ENCODE measurements at regions not wholly inside any gene's neighbourhood (a gene's known extent, or its start where the extent isn't known, plus 50 kb on each side); places are given as distances from the start of the nearest gene placed in this dataset.

DNA sequence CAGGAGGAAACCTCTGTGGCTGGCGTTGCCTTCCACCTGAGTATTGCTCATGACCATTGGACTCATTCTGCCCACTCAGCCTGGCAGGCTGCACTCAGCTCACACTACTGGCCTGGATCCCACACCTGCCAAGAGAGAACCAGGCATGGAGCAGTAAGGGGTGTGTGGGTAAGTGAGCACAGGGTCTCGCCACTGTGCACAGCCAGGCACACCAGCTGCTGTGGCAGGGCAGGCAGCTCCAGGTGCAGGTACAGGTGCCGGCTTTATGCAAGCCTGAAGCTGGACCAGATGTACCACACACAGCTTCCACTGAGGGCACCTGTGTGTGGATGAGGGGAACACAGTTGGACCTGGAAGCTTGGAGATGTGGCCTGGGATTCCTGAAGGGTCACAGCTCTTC, 295.2 kb upstream of the SNX7 start:
- intact Hi-C loops (cut with DNase I): no loop called here
- DNase-seq (no peak), ATAC-seq (peak; percentile 17)
- H3K4me3 ChIP-seq: no peak overlapping the region
- TF ChIP-seq CTCF (IDR thresholded peaks at IDR 0.05): no peak
- no peaks in the 10 kb centered on the region for H3K36me3 ChIP-seq
- no peaks in the 10 kb centered on the region for H3K27me3 ChIP-seq
- no peak overlapping the region for H3K27ac ChIP-seq
- no peaks in the 10 kb centered on the region for H3K4me1 ChIP-seq
- no peaks in the 10 kb centered on the region for H3K9me3 ChIP-seq

- H3K27ac ChIP-seq: no peak overlapping the region
- DNase-seq (no peak), ATAC-seq (no peak)
- no peaks in the 10 kb centered on the region for H3K9me3 ChIP-seq
- no peak for TF ChIP-seq CTCF (IDR thresholded peaks at IDR 0.05)
- no peak overlapping the region for H3K4me3 ChIP-seq
- H3K4me1 ChIP-seq: no peaks in the 10 kb centered on the region
- intact Hi-C loops (cut with DNase I): no loop called here
- H3K36me3 ChIP-seq: no peaks in the 10 kb centered on the region
- H3K27me3 ChIP-seq: no peaks in the 10 kb centered on the region
Observed at GRCh38 chr1:98364544-98364943, 297.0 kb upstream of the SNX7 start.

- H3K9me3 ChIP-seq: no peaks in the 10 kb centered on the region
- no peaks in the 10 kb centered on the region for H3K4me1 ChIP-seq
- H3K27ac ChIP-seq: no peak overlapping the region
- DNase-seq (no peak), ATAC-seq (no peak)
- no peak overlapping the region for H3K4me3 ChIP-seq
- intact Hi-C loops (cut with DNase I): no loop called here
- H3K27me3 ChIP-seq: no peaks in the 10 kb centered on the region
- no peaks in the 10 kb centered on the region for H3K36me3 ChIP-seq
- no peak for TF ChIP-seq CTCF (IDR thresholded peaks at IDR 0.05)
Observed at GRCh38 chr1:98360864-98361263, 300.7 kb upstream of the SNX7 start.

DNA sequence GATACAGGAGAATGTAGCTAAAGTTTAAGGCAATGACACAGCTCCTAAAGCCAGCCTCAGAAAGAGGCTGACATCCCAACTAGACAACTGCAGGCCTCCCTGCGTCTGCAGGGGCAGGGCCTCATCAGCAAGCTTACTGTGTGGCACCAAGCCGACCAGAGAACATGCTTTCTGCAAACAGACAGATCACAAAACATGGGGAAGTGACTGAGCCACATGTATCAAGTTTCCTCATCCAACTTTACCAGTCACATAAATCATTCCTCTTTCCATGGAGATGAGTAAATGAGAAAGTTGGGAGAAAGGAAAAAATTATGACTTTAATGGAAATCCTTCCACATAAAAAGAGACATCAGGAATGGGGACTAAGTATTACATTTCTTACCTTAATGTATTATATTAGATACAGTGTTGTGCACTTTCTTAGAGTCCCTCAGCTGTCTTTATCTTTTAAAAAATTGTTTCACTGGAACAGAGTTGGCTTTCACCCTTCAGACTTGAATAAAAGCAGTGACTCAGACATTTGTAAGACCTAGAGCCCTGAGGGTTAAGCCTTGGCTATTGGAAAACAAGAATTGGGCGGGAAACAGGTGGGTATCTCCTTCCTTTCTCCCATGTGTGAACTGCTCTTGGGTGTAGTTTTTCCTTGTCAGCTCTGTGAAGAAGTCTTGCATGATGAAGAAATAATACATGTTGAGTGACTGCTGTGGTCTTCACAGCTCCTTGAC, 305.7 kb upstream of the SNX7 start:
- no peak for TF ChIP-seq CTCF (IDR thresholded peaks at IDR 0.05)

DNA sequence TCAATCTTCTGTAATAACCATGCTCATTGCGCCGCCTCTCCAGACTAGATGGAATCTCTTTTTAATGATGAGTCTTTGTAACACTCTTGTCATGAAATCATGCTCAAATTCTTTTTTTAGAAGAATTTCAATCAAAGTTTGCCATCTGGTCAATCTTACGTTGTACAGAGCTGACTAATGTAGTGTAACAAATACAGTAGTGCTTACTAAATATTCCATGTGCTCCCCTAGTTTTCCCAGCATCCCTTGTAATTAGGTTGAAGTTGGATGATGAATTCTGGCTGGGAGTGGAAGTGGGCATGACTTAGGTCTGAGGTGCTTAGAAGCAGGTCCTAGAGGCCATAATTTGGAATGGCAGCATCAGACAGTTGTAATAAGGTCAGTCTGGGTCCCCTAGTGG, 309.1 kb upstream of the SNX7 start:
- no peaks in the 10 kb centered on the region for H3K4me1 ChIP-seq
- H3K27me3 ChIP-seq: no peaks in the 10 kb centered on the region
- ATAC-seq: no peak
- H3K27ac ChIP-seq: no peak overlapping the region
- no peaks in the 10 kb centered on the region for H3K9me3 ChIP-seq
- no peak overlapping the region for H3K4me3 ChIP-seq
- no peak for TF ChIP-seq CTCF (IDR thresholded peaks at IDR 0.05)
- intact Hi-C loops (cut with DNase I): no loop called here
- DNase-seq: no peak
- H3K36me3 ChIP-seq: no peaks in the 10 kb centered on the region

More for the DNA sequence above, 305.7 kb upstream of the SNX7 start:
- DNase-seq (no peak), ATAC-seq (no peak)
- Histone ChIP-seq H3K4me1 (no peaks in the 10 kb centered on the region), H3K36me3 (no peaks in the 10 kb centered on the region), H3K27me3 (no peaks in the 10 kb centered on the region), H3K27ac (no peak overlapping the region), H3K9me3 (no peaks in the 10 kb centered on the region), H3K4me3 (no peak overlapping the region)
- intact Hi-C loops (cut with DNase I): no loop called here

DNA sequence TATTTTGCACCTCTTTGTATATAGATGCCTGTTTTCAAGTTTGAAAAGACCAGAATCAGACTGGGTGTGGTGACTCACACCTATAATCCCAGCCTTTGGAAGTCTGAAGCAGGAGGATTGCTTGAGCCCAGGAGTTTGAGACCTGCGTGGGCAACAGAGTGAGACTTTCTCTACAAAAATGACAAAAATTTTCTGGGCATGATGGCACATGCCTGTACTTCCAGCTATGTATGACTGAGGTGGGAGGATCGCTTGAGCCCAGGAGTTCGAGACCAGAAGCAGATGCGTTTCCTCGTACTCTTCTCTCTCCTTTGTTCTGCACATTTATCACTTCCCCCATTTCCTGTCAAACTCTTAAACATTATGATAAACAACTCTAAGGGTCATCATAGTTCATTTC, 310.0 kb upstream of the SNX7 start:
- TF ChIP-seq CTCF (IDR thresholded peaks at IDR 0.05): no peak
- no peaks in the 10 kb centered on the region for H3K36me3 ChIP-seq
- H3K4me1 ChIP-seq: no peaks in the 10 kb centered on the region
- H3K4me3 ChIP-seq: no peak overlapping the region
- no peak for ATAC-seq
- no peak overlapping the region for H3K27ac ChIP-seq
- intact Hi-C loops (cut with DNase I): no loop called here
- no peak for DNase-seq
- no peaks in the 10 kb centered on the region for H3K9me3 ChIP-seq
- no peaks in the 10 kb centered on the region for H3K27me3 ChIP-seq
